Esophagus mucosa (tissue), 1 donor: ENCODE measurements at regions not wholly inside any gene's neighbourhood (a gene's known extent, or its start where the extent isn't known, plus 50 kb on each side); places are given as distances from the start of the nearest gene placed in this dataset.

ENCODE experiments used
- ATAC-seq: fragments of 200-7000 bp; cut with Tn5 transposase; one replicate; pipeline ENCODE4 v1.9.1; 2020
- donor health status: DM: yes; HTN: yes; CAD: no.

DNA sequence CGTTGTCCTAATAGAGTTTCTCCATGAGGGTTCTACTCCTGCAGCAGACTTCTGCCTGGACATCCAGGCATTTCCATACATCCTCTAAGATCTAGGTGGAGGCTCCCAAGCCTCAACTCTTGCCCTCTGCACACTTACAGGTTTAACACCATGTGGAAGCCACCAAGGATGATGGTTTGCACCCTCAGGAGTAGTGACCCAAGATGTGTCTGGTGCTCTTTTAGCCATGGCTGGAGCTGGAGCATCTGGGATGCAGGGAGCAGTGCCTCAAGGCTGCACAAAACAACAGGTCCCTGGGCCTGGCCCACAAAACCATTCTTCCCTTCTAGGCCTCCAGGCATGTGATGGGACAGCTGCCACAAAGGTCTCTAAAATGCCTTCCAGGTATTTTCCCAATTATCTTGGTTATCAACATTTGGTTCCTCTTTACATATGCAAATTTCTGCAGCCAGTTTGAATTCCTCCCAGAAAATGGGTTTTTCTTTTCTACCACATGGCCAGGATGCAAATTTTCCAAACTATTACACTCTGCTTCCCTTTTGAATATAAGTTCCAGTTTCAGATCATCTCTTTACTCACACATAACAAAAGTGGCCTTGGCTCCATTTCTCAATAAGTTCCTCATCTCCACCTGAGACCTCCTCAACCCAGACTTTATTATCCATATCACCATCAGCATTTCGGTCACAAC, 69.5 kb upstream of the GNAZ start:
- no peak for ATAC-seq

DNA sequence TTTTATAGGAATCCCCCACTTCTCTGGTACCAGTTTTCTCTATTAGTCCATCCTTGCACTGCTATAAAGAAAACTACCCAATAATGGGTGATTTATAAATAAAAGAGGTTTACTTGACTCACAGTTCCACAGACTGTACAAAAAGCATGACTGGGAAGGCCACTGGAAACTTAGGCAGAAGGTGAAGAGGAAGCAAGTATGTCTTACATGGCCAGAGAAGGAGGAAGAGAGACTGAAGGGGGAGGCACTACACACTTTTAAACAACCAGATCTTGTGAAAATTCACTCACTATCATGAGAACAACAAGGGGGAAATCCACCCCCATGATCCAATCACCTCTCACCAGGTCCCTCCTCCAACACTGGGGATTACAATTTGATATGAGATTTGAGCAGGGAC, 68.9 kb upstream of the GNAZ start:
- no peak for ATAC-seq

DNA sequence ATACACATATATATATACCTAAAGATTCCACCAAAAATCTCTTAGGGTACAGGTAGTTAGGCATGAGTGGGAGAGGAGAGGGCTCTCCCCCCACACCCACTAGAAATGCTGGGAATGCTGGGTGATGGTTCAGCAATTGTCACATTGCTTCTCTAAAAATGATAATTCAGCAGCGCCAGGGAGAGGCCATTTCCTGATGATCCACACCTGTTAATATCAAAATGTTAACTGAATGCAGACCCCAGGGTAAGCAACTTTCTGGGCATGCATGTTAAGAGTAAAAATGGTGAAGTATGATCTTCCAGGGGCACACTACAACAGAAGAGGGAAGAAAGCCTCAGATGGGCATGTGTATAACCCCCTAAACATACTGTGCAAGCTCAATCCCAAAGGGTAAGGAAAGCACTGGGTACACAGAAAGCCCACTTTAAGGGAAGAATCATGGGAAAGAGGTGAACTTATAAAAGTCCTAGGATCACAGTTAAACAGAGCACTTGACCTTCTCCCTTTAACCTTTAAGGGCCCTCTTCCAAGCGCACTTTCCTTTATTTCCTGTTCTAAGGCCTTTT, 67.6 kb upstream of the GNAZ start:
- ATAC-seq: no peak

DNA sequence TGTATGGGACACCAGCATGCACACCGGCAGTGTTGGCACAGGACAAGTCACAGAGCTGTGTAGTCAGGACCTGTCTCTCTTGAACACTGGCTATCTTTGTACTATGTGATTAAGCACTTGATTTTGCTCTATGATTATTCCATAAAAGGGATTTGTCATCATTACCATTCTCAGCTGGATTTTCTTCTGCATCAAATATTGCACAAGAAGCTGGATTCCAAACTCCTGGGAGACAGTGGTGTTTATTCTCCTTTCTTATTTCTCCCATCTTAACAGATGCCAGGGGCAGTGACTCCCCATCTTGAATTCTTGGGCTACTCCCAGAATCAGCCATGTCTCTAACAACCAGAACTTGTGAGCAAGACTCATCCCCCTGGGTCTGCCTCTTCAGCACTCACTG, 62.5 kb upstream of the GNAZ start:
- no peak for ATAC-seq

DNA sequence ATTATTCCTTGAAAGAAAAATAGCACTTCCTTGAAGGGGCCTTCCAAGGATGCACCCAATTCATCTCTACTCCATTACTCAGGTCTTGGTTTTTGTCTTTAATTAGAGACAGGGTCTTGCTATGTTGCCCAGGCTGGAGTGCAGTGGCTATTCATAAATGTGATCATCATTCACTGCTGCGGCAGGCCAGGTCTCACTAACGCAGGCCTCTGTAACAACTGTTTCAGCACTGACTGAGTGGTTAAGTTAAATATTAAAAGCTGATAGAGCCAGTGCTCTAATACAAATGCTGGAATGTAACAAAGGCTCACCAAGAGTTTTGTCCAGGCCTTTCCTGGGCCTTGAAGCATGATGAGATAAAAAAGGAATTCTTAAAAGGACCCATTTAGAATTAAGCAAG, 61.4 kb upstream of the GNAZ start:
- ATAC-seq: no peak
